22Rv1 (cell line): ENCODE measurements at regions not wholly inside any gene's neighbourhood (a gene's known extent, or its start where the extent isn't known, plus 50 kb on each side); places are given as distances from the start of the nearest gene placed in this dataset.

Experiments used
- CTCF ChIP-seq: fragments of 450-650 bp; IDR thresholded peaks from 2 replicates; pipeline ENCODE4 v1.5.1; 2017; ENCODE audit warnings: mild to moderate bottlenecking
- ZFX ChIP-seq: fragments of 450-650 bp; IDR thresholded peaks from 2 replicates; pipeline ENCODE4 v1.6.1; 2017; ENCODE audit warnings: antibody characterized with exemption, borderline replicate concordance

- TF ChIP-seq CTCF: no peak
- TF ChIP-seq ZFX: no peak
Measured at GRCh38 chr19:24029941-24030636, 56.9 kb upstream of the ZNF254 start.
